GM18873 (cell line): ENCODE measurements at regions not wholly inside any gene's neighbourhood (a gene's known extent, or its start where the extent isn't known, plus 50 kb on each side); places are given as distances from the start of the nearest gene placed in this dataset.
"Not testable (repeated sequence)": the region's sequence is repeated elsewhere in the genome, so short reads cannot be mapped to it uniquely, and the experiment has no call there.

Experiments used
- ATAC-seq: cut with Tn5 transposase; IDR thresholded peaks from one replicate; pipeline ENCODE4 v1.9.1; 2021; ENCODE audit warnings: mild to moderate bottlenecking, moderate library complexity, moderate number of reproducible peaks; ENCODE audit not compliant: unreplicated experiment, low FRiP score

DNA sequence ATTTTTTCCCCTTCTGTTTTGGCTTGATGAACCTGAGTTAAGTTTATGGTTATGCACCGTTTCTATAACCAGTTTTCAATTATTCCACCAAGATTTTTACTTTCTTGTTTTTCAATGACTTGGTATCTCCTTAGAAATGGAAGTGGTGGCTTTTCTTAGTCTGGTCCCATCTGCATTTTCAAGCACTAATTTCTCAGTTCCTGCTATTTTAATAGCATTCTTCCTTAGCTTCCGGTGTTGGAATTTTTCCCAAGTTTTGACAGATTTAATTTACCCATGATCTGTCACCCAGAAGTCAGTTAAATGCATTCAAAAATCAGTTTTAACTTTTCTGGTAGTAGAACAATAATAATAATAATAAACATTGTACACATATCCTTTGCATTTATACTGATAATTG, 184.6 kb upstream of the OLFM3 start:
- ATAC-seq = no peak

DNA sequence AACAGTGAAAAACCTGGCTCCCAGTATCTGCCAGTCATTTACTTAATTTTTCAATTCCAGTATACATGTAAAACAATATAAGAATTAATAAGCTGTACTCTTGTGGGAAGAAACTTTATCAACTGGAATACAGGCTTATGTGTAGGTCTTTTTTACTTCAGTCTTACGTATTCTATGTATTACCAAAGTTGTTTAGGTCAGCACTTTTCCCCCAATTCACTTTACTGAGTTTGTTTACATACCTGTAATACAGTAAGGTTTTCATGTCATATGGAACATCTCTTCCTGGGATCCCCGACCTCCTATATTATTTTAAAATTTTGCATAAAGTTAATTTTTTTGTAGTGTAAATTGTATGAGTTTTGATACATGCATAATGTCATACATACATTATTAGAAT, 181.8 kb upstream of the OLFM3 start:
- ATAC-seq = no peak

DNA sequence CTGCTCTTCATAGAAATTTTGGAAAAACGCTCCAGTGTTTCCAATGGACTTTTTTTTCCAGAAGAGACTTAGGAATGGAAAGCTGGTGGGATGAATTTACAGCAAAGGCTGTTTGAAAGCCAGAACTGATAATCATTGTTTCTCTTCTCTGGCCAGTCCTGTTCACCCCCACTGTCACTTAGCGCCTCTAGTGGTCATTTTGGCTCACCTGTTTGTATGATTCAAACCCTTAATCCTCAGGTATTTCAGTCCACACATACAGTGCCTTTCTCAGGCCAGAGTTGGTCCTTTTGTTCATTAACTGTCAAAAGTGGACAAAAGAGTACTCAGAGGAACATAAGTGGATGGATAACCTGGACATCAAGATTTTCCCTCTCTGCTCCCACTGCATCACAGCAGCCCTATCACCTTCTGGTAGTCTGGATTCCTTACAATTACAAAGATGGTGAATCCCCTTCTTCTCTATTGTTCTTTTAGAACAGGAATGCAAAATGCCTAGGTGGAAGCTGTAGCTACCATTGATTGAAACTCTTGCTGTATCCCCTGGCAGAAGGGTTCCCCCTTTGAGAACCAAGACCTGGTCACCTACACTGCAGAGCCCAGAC, 177.6 kb upstream of the OLFM3 start:
- peak; percentile 61 for ATAC-seq

DNA sequence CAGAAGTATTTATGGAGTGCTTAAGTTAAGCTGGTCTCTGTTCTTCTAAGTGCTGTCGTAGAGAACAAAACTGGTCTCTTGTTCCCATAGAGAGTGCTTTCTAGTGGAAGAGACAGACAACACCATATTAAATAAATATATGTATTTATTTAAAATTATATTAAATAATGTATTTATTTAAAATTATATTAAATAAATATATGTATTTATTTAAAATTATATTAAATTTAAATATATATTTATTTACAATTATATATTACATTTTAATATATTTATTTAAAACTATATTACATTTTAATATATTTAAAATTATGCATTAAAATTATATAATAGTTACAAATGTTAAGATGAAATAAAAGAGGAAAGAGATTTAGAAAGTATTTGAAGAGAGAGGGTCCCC, 175.5 kb upstream of the OLFM3 start:
- no peak for ATAC-seq

DNA sequence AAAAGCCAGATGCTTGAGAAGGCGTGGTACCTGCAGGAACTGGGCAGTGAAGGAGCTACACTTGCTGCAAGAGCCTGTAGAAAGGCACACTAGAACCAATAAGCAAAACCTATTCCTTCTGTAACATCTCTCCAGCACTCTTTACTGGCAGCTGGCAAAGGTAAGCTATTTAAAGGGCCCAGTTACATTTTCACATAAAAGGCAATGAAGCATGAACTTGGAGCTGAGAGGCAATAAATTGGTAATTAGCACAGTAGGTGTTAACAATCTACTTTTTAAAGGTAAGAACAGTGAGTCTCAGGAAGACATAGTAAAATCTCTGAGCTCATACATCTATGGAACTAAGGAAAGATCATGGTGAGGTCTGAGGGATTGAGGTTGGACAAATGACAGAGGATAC, 167.1 kb upstream of the OLFM3 start:
- ATAC-seq = no peak

DNA sequence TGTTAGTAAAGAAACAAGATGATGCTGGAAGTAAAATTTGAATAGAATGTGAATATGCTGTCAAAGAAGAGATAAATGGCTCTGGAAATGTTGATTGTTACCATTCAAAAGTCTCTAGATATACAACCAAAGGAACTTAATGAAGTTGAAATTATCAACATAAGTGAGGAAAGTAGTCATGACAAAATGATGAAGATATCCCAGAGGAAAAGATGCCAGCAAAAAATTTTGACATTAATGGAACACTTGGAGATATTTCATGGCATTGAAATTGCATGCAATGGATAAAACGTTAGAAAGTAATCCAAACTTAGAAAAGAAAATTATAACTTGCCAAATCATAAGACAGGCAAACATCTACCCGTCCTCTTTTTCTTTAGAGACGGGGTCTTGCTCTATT, 154.5 kb upstream of the OLFM3 start:
- no peak for ATAC-seq

DNA sequence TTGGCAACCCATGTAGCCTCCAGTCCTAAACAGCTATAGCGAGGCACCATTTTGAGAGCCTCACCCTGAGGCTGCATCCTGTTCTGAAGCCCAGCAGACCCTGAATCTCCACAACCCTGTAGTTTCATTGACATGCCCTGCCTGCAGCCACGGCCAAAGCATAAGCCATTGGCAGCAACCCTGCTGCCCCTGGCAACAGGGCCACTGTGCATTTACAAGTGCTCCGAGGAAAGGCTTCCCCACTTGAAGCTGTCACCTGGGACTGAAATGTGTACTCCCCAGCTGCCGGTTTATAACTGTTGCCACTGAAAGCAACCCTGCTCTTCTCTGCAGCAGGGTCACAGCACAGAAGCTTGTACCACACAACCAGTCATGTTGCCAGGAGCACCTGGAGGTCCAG, 124.2 kb upstream of the OLFM3 start:
- no peak for ATAC-seq

DNA sequence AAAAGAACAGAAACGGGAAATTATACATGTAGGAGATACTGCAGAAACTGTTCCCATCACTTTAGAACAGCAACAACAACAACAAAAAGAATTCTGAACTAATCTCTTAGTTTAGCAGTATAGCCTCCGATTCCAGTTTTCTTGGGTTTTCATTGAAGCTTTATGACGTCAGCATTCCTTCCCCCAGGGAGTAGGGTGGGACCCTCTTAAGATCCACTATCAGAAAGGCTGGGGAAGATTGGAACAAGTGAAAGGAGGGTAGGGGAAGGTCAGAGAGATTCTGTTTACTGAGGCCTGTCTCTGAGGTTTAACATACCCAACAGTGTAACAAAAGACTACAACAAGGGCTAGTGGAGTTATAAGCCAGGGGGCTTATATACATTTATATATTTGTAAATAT, 121.4 kb upstream of the OLFM3 start:
- no peak for ATAC-seq

DNA sequence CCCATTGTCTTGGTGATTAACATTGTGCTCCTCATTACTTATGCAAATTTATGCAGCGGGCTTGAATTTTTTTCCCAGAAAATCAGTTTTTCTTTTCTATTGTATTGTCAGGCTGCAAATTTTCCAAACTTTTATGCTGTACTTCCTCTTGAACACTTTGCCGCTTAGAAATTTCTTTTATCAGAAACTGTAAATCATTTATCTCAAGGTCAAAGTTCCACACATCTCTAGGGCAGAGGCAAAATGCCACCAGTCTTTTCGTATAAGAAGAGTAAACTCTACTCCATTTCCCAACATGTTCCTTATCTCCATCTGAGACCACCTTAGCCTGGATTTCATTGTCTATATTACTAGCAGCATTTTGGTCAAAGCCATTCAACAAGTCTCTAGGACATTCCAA, 113.9 kb upstream of the OLFM3 start:
- ATAC-seq = no peak

DNA sequence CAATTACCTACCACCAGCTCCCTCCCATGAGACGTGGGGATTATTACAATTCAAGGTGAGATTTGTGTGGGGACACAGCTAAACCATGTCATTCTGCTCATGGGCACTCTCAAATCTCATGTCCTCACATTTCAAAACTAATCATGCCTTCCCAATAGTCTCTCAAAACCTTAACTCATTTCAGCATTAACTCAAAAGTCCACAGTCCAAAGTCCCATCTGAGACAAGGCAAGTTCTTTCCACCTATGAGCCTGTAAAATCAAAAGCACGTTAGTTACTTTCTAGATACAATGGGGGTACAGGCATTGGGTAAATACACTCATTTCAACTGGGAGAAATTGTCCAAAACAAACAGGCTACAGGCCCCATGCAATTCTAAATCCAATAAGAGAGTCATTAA, 112.8 kb upstream of the OLFM3 start:
- not testable (repeated sequence) for ATAC-seq

DNA sequence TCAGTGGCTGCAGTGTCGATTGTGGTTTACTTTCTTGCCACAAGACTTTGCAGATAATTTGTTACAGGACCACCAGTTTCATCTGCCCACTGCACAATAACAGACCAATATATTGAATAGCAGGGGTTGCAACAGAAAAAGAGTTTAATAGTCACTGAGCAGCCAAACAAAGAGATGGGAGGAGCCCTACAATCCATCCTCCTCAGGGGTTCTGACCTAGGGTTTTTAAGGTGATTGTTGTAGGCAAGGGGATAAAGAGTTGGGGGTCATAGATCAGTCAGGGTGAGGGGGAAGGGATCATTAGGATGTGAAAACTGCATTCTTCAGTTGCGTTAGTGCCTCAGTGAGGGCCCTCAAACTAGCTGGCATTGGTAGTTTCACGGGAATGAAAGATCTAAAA, 110.7 kb upstream of the OLFM3 start:
- no peak for ATAC-seq

DNA sequence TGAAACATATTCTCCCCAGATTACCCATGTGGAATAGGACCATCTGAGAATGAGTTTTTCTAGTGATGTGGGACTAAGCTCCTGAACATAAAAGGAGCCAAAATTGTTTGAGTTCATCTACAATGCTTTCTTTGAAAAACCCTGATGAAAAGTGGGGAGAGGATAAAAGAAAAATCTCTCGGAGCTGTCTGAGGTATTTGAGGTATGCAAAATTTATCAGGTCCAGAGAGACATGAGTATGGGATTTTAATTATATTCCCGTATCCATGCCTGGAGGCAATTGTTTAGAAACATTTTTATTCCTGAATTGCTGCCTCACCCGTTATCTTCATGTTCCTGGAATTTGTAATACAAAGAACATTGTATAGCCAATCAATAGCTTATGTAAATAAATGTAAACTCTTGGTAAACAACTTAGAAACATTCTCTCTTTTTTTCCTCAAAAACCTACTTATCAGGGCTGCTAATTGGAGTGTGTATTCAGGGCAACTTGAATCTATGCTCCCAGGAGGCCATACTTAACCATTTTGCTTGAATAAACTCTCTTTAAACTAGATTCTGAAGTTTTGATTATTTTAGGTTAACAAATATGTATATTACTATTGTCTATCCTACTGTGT, 109.3 kb upstream of the OLFM3 start:
- ATAC-seq = no peak

DNA sequence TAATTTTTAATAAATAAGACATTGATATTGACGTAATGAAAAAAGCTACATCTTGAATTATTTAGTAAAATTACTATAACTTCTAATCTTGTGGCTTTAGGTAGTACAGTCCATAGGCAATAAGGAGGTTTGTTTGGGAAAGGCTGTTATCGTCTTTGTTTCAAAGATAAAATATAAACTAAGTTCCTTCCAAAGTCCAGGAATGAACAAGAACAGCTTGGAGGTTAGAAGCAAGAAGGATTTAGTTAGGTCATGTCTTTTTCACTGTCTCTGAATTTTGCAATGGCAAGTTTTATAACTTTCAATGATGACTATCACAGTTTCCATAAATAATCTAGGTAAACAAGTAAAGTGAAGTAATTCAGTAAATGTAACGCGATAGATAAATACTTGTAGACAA, 106.9 kb upstream of the OLFM3 start:
- ATAC-seq = no peak

DNA sequence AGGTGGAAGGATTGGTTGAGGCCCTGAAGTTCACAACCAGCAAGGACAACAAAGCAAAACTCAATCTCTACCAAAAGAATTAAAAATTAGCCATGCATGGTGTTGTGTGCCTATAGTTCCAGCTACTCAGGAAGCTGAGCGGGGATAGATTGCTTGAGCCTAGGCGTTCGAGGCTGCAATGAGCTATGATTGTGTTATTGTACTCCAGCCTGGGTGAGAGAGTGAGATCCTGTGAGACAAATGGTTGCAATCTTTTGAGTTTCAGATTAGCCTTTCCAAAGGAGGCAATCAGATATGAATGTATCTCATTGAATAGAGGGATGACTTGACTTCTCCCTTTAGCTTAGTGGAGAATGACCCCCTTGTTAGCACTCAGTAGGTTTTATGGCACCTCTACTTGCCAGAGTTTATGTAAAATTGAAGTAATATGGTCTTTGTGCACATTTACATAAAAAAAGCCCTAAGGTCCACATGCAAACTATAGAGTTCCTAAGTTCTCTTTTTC, 105.6 kb upstream of the OLFM3 start:
- ATAC-seq = no peak

DNA sequence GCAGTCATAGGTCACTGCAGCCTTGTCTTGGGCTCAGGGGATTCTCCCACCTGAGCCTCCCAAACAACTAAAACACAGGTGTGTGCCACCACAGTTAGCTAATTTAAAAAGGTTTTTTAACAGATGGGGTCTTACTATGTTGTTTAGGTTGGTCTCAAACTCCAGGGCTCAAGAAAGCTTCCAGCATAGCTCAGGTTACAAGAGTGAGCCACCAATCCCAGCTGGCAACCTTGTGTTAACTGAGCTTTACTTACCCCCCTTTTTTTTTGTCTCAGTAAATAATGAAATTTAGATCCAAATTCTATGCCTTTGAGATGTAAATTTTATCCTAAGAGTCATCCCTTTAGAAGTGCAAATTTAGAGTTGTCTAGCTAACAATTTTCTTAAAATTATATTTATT, 103.9 kb upstream of the OLFM3 start:
- ATAC-seq = no peak

DNA sequence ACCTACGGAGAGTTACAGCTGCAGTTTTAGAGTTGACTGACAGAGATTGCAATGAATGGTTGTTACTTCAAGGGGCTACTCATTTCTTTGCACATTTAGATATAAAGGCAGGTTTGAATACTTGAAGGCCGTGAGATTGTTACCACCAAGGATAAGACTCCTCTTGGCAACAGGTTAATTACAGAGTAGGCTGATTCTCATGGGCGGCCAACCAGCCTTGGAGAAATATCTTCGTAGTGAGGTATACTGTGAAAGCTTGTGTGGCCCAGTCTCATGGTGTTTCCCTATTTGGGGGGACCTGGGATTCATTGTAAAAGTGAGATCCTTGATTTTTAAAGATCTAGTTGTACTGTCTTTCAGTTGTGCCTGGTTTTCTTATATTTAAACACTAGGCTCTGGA, 103.2 kb upstream of the OLFM3 start:
- no peak for ATAC-seq

DNA sequence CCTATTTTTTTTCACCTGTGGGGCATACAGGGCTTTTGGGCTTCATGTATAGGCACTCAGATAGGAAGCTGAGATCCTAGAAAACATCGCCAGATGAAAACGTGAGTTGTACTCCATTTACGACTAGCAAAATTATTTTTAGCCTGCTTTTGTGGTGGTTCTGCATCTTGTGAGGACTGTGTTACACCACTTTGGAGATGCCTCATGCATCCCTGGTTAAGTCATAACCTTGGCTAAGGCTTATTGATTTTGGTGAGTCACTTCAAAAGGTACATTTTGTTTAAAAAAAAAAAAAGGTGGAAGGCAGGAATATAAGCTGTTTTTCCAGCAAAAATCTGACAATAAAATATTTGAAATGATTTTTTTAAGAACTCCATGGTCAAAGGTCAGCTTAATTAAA, 101.8 kb upstream of the OLFM3 start:
- no peak for ATAC-seq

DNA sequence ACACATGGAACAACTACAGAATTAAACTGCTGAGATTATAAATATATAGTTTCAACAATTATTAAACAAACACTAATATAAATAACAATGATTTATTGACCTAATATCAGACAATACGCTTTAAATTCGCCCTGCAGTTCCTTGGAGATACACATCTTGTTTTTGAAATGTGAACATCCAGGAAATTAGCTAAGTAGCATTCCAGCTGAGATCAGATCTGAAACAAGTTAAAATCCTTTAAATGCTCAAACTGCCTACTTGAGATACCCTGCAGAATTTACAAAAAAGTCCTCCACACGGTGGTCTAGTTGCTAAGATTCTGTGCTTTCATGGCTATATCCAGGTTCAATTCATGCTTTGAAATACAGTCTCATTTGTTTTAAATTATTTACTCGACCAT, 101.4 kb upstream of the OLFM3 start:
- no peak for ATAC-seq

DNA sequence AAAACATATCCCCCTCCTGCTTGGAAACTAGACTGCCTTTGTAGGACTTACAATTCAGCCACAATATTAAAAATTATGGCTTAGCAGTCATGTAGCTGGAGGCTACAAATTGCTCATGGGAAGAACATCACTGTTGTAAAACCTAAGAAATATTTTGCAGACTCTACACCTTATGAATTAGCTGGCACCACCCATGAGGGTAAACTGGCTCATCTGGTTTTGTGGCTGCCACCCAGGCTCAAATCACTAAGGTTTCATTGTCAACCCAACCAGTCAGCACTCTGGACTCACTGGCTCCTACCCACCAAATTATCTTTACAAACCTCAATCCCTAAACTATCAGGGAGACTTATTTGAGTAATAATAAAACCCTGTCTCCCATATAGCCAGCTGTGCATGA, 100.7 kb upstream of the OLFM3 start:
- no peak for ATAC-seq

DNA sequence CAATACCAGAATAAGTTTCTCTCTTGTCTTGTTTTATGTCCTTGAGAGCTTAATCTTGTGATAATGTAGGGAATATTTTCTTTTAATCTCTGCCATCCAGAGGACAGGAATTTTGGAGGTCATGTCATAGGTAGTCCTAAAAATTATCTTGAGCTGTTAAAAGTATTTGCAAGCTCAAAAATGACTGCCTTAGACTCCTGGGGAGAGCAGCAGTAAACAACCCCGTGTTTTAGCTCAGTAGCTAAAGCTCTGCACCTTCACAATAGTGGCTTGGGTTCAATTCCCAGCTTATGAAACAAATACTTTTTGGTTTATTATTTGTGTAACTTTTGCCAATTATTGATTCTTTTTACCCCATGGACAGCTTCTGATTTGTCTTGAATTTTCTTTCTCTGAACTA, 99.4 kb upstream of the OLFM3 start:
- ATAC-seq = no peak

DNA sequence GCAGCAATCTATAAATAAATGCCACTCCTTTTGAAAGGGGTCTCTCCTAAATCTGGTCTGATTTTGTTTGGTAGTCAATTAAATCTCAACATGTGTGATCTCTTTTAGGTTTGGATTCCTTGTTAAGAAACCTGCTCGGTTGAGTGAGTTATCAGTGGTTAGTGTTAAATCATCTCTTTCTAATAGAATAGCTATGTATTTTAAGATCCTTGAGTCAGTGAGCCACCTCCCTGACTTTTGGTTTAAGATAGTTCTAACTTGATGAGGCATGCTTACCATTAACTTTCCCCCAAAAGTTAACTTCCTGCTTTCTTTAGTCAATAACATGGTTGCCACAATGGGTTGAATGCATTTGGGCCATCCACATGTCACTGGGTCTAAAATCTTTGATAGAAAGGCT, 93.1 kb upstream of the OLFM3 start:
- no peak for ATAC-seq

DNA sequence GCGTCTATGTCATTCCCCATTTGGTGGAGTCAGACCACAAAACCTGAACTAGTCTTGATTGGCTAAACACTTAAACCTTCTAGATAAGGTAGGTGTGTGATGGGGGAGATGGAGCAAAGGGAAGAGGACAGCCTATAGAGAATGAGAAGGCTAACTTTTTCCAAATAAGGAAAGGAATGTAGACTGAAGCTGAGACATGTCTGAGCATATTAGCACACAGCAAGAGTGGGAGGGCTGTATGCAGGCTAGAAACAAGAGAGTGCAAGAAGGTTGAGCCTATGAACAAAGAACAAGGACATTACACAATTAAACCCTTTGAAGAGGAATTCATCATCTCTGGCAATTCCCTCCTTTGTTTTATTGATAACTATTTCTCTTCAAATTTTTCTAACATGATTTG, 89.2 kb upstream of the OLFM3 start:
- ATAC-seq = no peak
